SH-SY5Y (cell line): ENCODE measurements at regions not wholly inside any gene's neighbourhood (a gene's known extent, or its start where the extent isn't known, plus 50 kb on each side); places are given as distances from the start of the nearest gene placed in this dataset.

Experiments used
- GATA2 ChIP-seq: IDR thresholded peaks from 2 replicates; pipeline ENCODE4 v1.6.1; 2011; ENCODE audit warnings: mild to moderate bottlenecking, low read depth, low read length
- GATA3 ChIP-seq: IDR thresholded peaks from 2 replicates; pipeline ENCODE4 v1.6.1; 2011; ENCODE audit warnings: low read depth, mild to moderate bottlenecking, low read length, moderate library complexity

DNA sequence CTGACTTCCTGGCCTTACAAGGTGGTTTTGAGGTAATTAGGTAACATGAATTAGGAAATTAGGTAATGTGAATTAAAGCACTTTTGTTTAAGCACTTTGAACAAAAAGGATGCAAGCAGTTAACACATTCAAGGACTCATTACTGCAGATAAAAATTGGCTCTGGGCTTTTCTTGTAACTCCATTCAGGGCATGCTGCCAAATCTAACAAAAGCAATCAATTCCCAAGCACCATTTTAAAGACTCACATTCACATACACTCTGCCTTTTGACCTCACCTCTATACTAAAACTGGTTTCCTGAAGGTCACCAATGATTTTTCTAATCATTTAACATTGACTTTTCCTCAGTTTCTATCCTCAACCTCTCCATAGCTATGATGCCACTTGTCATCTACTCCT lies 251.2 kb upstream of the RHOBTB1 start:
- TF ChIP-seq GATA2 (no peak), GATA3 (no peak)

DNA sequence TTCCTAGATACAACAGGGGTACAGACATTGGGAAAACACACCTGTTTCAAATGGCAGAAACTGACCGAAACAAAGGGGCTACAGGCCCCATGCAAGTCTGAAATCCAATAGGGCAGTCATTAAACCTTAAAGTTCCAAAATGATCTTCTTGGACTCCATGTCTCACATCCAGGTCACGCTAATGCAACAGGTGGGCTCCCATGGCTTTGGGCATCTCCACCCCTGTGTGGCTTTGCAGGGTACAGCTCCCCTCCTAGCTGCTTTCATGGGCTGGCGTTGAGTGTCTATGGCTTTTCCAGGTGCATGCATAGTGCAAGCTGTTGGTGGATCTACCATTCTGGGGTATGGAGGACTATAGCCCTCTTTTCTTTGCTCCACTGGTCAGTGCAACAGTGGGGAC lies 248.1 kb upstream of the RHOBTB1 start:
- TF ChIP-seq GATA2 (no peak), GATA3 (no peak)

DNA sequence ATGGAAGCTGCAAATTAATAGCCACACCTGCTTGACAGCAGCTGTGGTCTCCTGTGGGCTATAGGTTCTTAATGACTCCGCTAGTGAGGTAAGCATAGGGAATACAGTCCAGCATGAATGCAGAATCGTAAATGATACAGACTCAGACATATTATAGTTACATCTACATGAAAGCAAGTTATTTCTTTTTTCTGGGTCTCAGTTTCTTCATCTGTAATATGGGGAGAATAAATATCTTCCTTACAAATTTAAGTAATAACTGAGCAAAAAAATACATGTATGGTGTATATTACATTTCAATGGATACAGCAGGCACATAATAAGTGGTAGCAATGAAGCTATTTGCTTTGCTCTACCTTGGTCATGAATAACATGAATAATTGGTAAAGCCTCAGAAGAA lies 245.9 kb upstream of the RHOBTB1 start:
- no peak for TF ChIP-seq GATA3
- TF ChIP-seq GATA2, result no peak

DNA sequence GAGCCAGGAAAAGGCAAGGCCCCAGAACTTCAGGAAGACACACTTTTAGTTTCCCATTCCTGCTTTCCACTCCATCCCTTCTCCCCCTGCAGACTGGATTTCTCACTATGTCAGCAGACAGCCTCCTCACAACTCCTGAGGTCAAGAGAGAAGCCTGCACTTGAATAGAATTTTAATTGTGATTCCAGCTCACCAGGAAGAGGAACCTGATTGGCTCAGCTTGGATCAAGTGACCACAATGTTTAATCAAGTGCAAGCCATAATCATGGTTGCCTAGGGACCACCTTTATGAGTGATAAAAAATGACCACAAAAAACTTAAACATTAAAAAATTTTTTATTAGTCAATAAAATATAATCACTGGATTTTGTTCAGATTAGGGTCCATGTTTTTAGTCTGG lies 244.7 kb upstream of the RHOBTB1 start:
- TF ChIP-seq GATA3 (no peak), GATA2 (no peak)

DNA sequence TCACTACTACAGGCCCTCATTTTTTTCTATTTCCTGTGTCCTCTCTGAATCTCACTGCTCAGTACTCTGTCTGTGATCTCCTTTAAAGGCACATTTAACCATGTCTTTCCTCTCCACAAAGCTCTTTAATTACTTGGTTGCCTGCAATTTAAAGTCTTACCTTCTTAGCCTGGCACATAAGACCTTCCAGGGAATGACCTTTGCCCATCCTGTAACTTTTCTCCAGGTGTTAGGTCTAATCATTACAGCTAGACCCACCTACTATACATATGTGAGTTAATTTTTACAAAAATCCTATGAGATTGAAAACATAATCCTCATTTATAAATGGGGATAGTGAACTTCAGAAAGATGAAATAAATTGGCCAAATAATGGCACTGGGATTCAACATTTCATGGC lies 244.1 kb upstream of the RHOBTB1 start:
- TF ChIP-seq GATA2, result no peak
- TF ChIP-seq GATA3, result no peak

DNA sequence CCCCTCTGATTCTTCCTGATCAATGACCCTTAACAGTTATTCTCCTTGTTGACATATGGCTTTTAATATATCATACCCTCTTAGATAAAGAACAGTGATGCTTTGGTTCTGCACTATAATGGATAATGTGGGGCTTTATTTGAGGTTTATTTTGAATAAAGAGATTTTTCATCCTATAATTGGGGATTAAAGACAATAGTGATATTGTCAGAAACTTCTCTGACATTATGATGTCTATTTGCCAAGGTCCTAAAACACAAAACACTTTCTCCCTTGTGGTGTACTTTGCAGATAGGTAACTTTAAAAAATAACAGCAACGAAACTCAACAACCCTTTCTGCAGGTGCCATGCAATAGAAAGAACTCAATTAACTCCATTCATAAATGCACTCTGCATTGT lies 243.6 kb upstream of the RHOBTB1 start:
- TF ChIP-seq GATA3 (no peak), GATA2 (no peak)

DNA sequence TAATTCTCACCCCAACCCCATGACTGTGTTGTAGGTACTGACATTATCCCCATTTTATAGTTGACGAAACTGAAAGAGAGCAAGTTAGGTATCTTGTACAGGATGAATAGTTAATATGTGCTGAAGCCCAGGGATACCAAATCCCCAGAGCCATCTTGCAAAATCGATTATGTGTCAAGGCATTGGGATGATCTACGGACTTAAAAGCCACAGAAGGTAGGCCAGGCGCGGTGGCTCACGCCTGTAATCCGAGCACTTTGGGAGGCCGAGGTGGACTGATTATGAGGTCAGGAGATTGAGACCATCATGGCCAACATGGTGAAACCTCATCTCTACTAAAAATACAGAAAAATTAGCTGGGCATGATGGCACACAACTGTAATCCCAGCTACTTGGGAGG lies 242.4 kb upstream of the RHOBTB1 start:
- TF ChIP-seq GATA3, result no peak
- TF ChIP-seq GATA2, result no peak

DNA sequence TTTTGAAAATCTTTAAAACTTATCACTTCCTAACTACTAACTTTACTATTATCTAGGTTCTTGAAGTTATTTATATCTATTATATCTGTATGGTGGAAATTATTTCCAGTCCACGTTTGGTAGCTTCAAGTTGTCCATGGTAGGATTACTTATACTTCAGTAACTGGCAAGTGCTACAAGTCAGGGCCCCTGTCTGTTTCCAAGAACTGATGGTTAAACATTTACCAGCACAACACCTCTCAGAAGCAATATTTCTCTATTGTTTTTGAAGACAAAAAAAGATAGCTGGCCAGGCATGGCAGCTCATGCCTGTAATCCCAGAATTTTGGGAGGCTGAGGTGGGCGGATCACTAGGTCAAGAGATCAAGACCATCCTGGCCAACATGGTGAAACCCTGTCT lies 240.4 kb upstream of the RHOBTB1 start:
- TF ChIP-seq GATA2, result no peak
- no peak for TF ChIP-seq GATA3

DNA sequence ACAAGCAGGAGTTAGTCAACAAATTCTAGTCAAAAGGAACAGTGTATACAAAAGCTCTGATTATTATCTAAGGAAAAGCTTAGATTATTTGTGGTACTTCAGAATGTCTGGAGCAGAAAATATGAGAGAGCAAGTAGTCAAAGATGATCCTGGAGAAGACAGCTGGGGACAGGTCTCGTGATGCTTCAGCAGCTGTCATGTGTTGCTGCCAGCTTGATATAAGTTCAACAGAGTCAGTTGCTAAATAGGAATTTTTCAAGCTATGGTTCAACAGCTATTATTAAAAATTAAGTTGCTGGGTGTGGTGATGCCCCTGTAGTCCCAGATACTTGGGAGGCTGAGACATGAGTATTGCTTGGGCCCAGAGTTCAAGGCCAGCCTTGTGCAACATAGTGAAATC lies 240.0 kb upstream of the RHOBTB1 start:
- no peak for TF ChIP-seq GATA2
- TF ChIP-seq GATA3, result no peak

DNA sequence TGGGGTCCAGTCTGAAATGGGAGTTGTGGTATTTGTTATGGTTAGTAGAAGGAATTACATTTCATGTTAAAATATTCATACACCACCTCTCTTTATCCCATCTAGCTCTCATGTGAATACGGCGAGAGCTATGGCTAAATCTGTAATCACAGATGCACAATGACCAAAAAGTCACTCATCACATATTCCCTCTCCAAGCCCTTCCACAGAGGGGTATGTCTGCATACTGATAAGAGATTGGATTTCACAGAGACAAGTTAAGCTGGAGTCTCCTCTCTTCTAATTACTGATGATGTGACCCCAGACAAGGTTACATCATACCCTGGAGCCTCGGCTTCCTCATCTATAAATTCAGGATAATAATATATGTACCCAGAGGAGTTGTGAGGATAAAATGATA lies 237.8 kb upstream of the RHOBTB1 start:
- TF ChIP-seq GATA2 (no peak), GATA3 (no peak)

DNA sequence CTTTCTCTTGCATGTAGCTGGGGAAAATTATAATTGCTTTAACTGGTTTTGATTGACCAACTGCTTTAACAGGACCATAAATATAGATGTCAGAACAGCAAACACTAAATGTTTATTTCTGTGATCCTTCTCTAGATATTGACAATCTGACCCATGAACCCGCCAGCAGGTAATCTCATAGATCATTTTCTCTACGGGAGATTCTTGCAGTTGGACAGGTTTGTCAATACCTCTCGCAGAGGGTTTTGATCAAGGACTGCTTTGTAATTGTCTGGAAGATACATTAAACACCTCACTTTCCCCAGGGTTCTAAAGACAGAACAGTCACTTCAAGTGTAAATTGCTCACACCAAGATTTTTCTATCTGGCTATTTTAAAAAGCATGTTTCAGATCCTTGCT lies 235.8 kb upstream of the RHOBTB1 start:
- TF ChIP-seq GATA2 (no peak), GATA3 (no peak)

DNA sequence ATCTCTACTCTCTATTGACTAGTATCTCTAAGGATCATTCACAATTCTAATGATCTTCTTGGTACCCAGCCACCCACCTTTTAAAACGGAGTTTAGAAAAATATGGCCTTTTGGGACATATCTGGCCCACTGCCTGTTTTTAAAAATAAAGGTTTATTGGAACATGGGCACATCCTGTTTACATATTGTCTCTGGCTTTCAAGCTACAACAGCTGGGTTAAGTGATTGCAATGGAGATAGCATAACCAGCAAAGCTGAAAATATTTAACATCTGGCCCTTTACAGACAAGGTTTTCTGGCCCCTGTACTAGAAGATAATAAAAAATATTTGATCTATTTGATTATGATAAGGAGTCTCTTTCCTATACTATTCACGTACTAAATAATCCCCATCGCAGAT lies 232.4 kb upstream of the RHOBTB1 start:
- TF ChIP-seq GATA3 (peak; percentile 57), GATA2 (0 out of 2 replicates have a peak, but pooled peaks have one; percentile 40)

DNA sequence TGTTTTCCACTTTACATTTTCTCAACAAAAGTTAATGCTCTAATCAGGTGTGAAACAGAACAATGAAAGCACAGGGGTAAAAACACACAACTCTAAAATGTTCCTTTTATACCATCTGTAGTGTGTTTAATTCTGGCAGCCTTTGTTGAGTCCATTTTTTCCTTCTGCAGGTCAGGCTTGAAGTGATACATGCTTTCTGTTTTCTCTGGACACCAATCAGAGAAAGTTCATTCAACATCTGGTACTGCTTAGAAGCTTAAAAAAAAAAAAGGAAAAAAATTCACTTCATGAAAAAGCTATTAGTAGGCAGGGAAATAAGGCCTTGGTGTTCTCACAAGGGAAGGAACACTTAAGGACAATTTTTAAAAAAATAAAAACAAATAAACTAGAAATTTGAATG lies 231.3 kb upstream of the RHOBTB1 start:
- TF ChIP-seq GATA3 (no peak), GATA2 (no peak)

DNA sequence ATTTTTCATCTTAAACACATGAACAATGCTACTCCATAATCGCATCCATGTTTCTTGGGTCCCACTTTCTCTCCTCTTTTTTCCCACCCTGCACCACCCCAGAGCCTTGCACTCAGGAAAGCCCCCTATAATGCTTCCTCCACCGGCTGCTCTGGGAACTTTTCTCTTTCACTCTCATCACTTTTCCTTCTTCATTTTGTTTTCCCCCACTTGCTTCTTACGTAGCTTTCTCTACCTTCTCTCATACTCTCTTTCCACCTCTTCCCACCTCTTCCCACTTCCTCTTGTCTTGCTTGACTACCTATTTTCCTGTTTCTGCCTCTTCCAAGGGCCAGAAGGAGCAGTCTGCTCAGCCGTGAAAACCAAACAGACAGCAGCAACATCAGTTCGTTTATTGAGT lies 229.5 kb upstream of the RHOBTB1 start:
- no peak for TF ChIP-seq GATA2
- TF ChIP-seq GATA3, result no peak

DNA sequence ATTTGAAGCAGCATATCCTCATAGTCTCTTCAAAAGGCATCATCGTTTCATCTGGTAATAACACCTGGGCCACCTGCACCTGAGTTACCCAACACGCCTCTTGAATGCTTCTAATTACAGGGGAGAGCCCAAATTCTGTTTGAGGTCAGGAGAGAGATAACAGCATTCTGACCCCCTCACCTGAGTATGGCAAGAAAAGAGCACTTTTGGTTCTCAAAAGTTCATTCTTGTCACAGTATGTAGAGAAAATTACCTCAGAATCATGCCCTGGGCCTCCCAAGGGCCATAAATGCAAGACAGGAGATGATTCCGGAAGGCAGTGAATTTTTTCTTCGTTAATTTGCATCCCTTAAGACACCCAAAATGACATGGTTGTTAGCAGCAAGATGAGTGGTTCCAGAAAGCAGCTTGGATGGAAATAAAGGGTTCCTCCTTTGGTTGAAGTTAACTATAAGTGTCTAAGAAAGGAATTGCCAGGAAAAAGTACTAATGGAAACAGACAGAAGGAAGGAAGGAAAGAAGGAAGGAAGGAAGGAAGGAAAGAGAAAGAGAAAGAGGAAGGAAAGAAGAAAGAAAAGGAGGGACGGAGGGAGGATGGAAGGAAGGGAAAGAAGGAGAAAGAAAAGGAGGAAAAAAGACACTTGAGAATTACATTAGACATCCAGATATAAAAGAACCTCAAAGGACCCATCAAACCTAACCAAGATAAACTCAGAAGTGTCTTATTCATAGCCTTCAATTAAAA lies 228.4 kb upstream of the RHOBTB1 start:
- TF ChIP-seq GATA2 (no peak), GATA3 (no peak)

DNA sequence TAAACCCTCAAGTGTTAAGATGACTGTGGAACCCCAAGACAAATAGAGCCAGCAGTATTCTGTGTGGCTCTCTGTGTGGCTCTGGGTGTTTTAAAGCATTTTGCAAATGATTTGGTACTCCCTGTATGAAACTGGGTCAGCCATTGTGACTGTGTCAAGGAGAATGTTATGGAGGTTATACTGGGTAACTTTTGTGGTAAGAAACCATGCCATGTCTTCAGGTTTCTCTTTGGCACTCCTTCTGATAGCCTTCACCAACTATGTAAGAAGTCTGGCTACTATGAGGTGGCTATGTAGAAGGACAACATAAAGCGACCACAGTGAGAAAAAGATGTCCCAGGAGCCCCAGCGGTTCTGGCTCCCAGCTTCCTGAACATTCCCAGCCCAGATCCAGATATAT lies 226.6 kb upstream of the RHOBTB1 start:
- TF ChIP-seq GATA3 (no peak), GATA2 (no peak)
